GM06990 (cell line): ENCODE measurements at regions not wholly inside any gene's neighbourhood (a gene's known extent, or its start where the extent isn't known, plus 50 kb on each side); places are given as distances from the start of the nearest gene placed in this dataset.

Experiments
- DNase-seq: peaks from one replicate; pipeline ENCODE4 v3.0.0-alpha.2; 2011; ENCODE audit not compliant: insufficient read length; ENCODE audit errors: extremely low read depth
- H3K27me3 ChIP-seq: replicated peaks from 2 replicates; pipeline ENCODE4 v1.6.0; 2011; ENCODE audit warnings: low read length; ENCODE audit not compliant: control insufficient read depth, insufficient read depth
- H3K36me3 ChIP-seq: 2 replicates; pipeline ENCODE4 v1.5.1; 2011; ENCODE audit warnings: low read length; ENCODE audit not compliant: control insufficient read depth, insufficient read depth
- H3K4me3 ChIP-seq: replicated peaks from 2 replicates; pipeline ENCODE4 v1.5.1; 2011; ENCODE audit warnings: low read depth, mild to moderate bottlenecking, control low read depth, low read length
- CTCF ChIP-seq: IDR thresholded peaks from 2 replicates; pipeline ENCODE4 v1.5.1; 2011; ENCODE audit warnings: low read length, control low read depth, mild to moderate bottlenecking, inconsistent platforms; ENCODE audit not compliant: insufficient read depth, poor library complexity, severe bottlenecking

GRCh38 chr5:62692946-62693713, 114.5 kb downstream of the LRRC70 start:
- Histone ChIP-seq H3K36me3 (no peaks in the 10 kb centered on the region), H3K27me3 (no peaks in the 10 kb centered on the region), H3K4me3 (no peak overlapping the region)
- no peak for DNase-seq
- no peak for TF ChIP-seq CTCF

- no peak for TF ChIP-seq CTCF
- H3K36me3 ChIP-seq: no peaks in the 10 kb centered on the region
- no peak for DNase-seq
- no peaks in the 10 kb centered on the region for H3K27me3 ChIP-seq
- H3K4me3 ChIP-seq: no peak overlapping the region
These were observed 113.3 kb downstream of the LRRC70 start for GRCh38 chr5:62691946-62692345.

- no peak for DNase-seq
- no peaks in the 10 kb centered on the region for H3K27me3 ChIP-seq
- no peak overlapping the region for H3K4me3 ChIP-seq
- no peaks in the 10 kb centered on the region for H3K36me3 ChIP-seq
- no peak for TF ChIP-seq CTCF
These were observed 111.8 kb downstream of the LRRC70 start for GRCh38 chr5:62690421-62690820.

GRCh38 chr5:62689599-62690368, 111.2 kb downstream of the LRRC70 start:
- H3K27me3 ChIP-seq: no peaks in the 10 kb centered on the region
- DNase-seq: peak; percentile 15
- H3K4me3 ChIP-seq: no peak overlapping the region
- no peak for TF ChIP-seq CTCF
- H3K36me3 ChIP-seq: no peaks in the 10 kb centered on the region

- H3K27me3 ChIP-seq: no peaks in the 10 kb centered on the region
- H3K36me3 ChIP-seq: no peaks in the 10 kb centered on the region
- no peak overlapping the region for H3K4me3 ChIP-seq
- DNase-seq: no peak
- no peak for TF ChIP-seq CTCF
These were observed 108.1 kb downstream of the LRRC70 start for GRCh38 chr5:62686692-62687091.
